OCI-LY1 (cell line): ENCODE measurements at regions not wholly inside any gene's neighbourhood (a gene's known extent, or its start where the extent isn't known, plus 50 kb on each side); places are given as distances from the start of the nearest gene placed in this dataset.

Experiments
- H2AFZ ChIP-seq: fragments of 200-600 bp; sonication (generic), shearing (Covaris generic); 2 replicates; pipeline ENCODE4 v1.6.0; 2014; ENCODE audit warnings: antibody characterized with exemption, mild to moderate bottlenecking, low read length
- H3F3A ChIP-seq: fragments of 200-600 bp; sonication (generic), shearing (Covaris generic); 2 replicates; pipeline ENCODE4 v1.6.0; 2014; ENCODE audit warnings: mild to moderate bottlenecking, antibody characterized with exemption, low read length, moderate library complexity; ENCODE audit not compliant: insufficient read depth
- H3K27ac ChIP-seq: fragments of 200-600 bp; sonication (generic); 2 replicates; pipeline ENCODE4 v1.5.1; 2014; ENCODE audit warnings: low read length, mixed run types, mild to moderate bottlenecking, low read depth; ENCODE audit not compliant: poor library complexity, severe bottlenecking
- H3K27me3 ChIP-seq: fragments of 200-600 bp; sonication (generic); 2 replicates; pipeline ENCODE4 v1.6.0; 2014; ENCODE audit warnings: antibody characterized with exemption, mild to moderate bottlenecking, low read length, moderate library complexity; ENCODE audit not compliant: insufficient read depth
- H3K36me3 ChIP-seq: fragments of 200-600 bp; sonication (generic); 2 replicates; pipeline ENCODE4 v1.6.1; 2014; ENCODE audit warnings: mild to moderate bottlenecking, antibody characterized with exemption, low read length, moderate library complexity, mixed read lengths; ENCODE audit not compliant: insufficient read depth
- H3K4me1 ChIP-seq: fragments of 200-600 bp; sonication (generic); 2 replicates; pipeline ENCODE4 v1.5.1; 2014; ENCODE audit warnings: mild to moderate bottlenecking, low read length, moderate library complexity; ENCODE audit not compliant: insufficient read depth, severe bottlenecking
- H3K4me2 ChIP-seq: fragments of 200-600 bp; sonication (generic), shearing (Covaris generic); 2 replicates; pipeline ENCODE4 v1.6.1; 2014; ENCODE audit warnings: low read length
- H3K4me3 ChIP-seq: fragments of 200-600 bp; sonication (generic); 2 replicates; pipeline ENCODE4 v1.5.1; 2014; ENCODE audit warnings: low read length, low read depth, mild to moderate bottlenecking, mixed read lengths; ENCODE audit not compliant: poor library complexity, severe bottlenecking
- H3K79me2 ChIP-seq: fragments of 200-600 bp; shearing (Covaris generic); 2 replicates; pipeline ENCODE4 v1.6.1; 2016; ENCODE audit warnings: mixed run types, low read length, mixed read lengths; ENCODE audit not compliant: insufficient read depth
- H3K9ac ChIP-seq: fragments of 200-600 bp; sonication (generic), shearing (Covaris generic); 2 replicates; pipeline ENCODE4 v1.6.1; 2014; ENCODE audit warnings: mild to moderate bottlenecking, low read length, mixed read lengths
- H3K9me2 ChIP-seq: fragments of 200-600 bp; sonication (generic), shearing (Covaris generic); 2 replicates; pipeline ENCODE4 v1.6.1; 2014; ENCODE audit warnings: low read depth, mild to moderate bottlenecking, low read length, mixed read lengths
- H3K9me3 ChIP-seq: fragments of 200-600 bp; shearing (Covaris generic); 2 replicates; pipeline ENCODE4 v1.6.1; 2014; ENCODE audit warnings: low read length, mixed read lengths
- H4K20me1 ChIP-seq: fragments of 200-600 bp; sonication (generic), shearing (Covaris generic); 2 replicates; pipeline ENCODE4 v1.6.0; 2016; ENCODE audit warnings: mild to moderate bottlenecking, low read length; ENCODE audit not compliant: insufficient read depth
- EZH2 ChIP-seq: fragments of 200-600 bp; sonication (generic), shearing (Covaris generic); IDR thresholded peaks from 2 replicates; pipeline ENCODE4 v1.8.0; 2017; ENCODE audit warnings: borderline replicate concordance, mixed run types, mild to moderate bottlenecking, antibody characterized with exemption, low read length, moderate library complexity, mixed read lengths
- TF ChIP-seq, protein P1 (sequence below): fragments of 200-600 bp; sonication (generic), shearing (Covaris generic); IDR thresholded peaks from 2 replicates; pipeline ENCODE4 v1.5.1; 2017; ENCODE audit warnings: mild to moderate bottlenecking, antibody characterized with exemption, low read length, moderate library complexity, mixed read lengths

DNA sequence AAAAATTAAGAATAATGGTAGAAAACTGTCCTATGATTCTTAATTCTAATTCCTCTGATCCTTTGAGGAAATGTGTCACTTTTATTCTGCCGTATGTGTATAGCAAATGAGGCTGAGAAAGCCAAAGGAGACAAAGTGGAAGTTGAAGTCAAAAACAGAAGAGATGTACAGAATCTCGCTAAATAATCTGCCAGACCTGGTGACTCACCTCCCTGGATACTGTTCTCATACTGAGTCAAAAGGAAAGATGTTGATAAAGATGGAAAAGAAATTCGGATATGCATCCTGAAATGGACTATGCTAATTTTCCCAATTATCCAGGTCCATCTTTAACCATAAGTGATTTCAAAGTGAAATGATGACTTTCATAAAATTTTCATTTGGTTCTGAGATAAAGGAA is 92.5 kb downstream of the DUSP6 start:
- no peak for TF ChIP-seq EZH2
- TF ChIP-seq, protein P1, sequence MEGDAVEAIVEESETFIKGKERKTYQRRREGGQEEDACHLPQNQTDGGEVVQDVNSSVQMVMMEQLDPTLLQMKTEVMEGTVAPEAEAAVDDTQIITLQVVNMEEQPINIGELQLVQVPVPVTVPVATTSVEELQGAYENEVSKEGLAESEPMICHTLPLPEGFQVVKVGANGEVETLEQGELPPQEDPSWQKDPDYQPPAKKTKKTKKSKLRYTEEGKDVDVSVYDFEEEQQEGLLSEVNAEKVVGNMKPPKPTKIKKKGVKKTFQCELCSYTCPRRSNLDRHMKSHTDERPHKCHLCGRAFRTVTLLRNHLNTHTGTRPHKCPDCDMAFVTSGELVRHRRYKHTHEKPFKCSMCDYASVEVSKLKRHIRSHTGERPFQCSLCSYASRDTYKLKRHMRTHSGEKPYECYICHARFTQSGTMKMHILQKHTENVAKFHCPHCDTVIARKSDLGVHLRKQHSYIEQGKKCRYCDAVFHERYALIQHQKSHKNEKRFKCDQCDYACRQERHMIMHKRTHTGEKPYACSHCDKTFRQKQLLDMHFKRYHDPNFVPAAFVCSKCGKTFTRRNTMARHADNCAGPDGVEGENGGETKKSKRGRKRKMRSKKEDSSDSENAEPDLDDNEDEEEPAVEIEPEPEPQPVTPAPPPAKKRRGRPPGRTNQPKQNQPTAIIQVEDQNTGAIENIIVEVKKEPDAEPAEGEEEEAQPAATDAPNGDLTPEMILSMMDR = no peak
- H3K27ac ChIP-seq = no peak overlapping the region

DNA sequence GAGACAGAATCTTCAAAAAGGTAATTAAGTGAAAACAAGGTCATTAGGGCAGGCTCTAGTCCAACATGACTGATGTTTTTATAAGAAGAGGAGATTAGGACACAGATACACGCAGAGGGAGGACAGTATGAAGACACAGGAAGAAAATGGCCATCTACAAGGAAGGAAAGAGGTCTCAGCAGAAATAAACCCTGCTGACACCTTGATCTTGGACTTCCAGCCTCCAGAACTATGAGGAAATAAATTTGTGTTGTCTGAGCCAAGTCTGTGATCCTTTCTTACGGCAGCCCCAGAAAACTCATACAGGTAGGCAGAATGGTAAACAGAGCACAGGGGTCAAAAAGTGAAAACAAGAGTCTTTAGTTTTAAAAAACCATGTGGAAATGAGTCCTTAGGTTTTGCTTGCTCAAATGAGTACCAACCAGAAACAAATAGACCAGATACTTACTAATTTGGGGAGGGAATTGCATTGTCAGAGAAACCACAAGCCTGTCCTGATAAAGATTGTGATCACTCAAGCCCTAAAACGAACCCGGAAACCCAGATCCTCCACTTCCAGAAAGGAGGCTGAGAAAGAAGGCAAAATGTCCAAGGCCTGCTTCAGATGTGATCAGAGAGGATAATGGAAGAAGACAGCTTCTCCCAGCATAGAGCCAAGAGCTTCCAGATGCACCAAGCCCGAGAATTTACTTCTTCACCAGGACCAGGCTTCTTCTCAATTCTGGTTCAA is 93.9 kb downstream of the DUSP6 start:
- Histone ChIP-seq H3K36me3 (no peaks in the 10 kb centered on the region), H2AFZ (no peak overlapping the region), H3K4me1 (no peaks in the 10 kb centered on the region), H3F3A (no peaks in the 10 kb centered on the region), H3K4me2 (no peak overlapping the region), H3K9me3 (no peaks in the 10 kb centered on the region), H3K27me3 (no peaks in the 10 kb centered on the region), H3K27ac (no peak overlapping the region), H3K9ac (no peak overlapping the region), H3K9me2 (no peaks in the 10 kb centered on the region), H4K20me1 (no peaks in the 10 kb centered on the region), H3K4me3 (no peak overlapping the region), H3K79me2 (no peaks in the 10 kb centered on the region)
- TF ChIP-seq EZH2 = no peak
- TF ChIP-seq, protein P1 = no peak

More for the DNA sequence above, 92.5 kb downstream of the DUSP6 start:
- H3K4me1 ChIP-seq = no peaks in the 10 kb centered on the region
- H3K4me2 ChIP-seq = no peak overlapping the region
- no peaks in the 10 kb centered on the region for H3K9me2 ChIP-seq
- no peaks in the 10 kb centered on the region for H3K27me3 ChIP-seq
- H3K4me3 ChIP-seq = no peak overlapping the region
- H4K20me1 ChIP-seq = no peaks in the 10 kb centered on the region
- H3F3A ChIP-seq = no peaks in the 10 kb centered on the region
- H3K9ac ChIP-seq = no peak overlapping the region
- no peak overlapping the region for H2AFZ ChIP-seq
- no peaks in the 10 kb centered on the region for H3K36me3 ChIP-seq
- no peaks in the 10 kb centered on the region for H3K79me2 ChIP-seq
- H3K9me3 ChIP-seq = no peaks in the 10 kb centered on the region

DNA sequence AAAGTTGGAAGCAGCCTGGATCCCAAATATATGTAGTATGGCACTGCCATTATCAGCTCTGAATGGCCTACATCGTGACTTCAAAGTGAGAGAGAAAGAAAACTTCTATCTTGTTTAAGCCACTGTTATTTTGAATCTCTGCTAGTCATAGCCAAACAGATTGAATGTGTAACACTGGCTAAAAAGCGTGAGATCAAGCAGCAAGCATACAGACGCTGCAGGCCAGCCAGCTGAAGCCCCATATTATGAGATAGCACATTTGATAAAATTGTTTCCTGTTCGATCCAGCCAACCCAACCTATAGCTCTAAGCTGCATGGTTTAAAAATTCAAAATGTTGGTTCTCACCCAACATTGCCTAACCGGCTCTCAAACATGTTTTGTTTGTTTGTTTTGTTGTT is 95.0 kb downstream of the DUSP6 start:
- no peaks in the 10 kb centered on the region for H3K27me3 ChIP-seq
- no peaks in the 10 kb centered on the region for H3K9me3 ChIP-seq
- H3F3A ChIP-seq = no peaks in the 10 kb centered on the region
- H3K9ac ChIP-seq = no peak overlapping the region
- no peak overlapping the region for H2AFZ ChIP-seq
- H3K9me2 ChIP-seq = no peaks in the 10 kb centered on the region
- no peak overlapping the region for H3K27ac ChIP-seq
- H4K20me1 ChIP-seq = no peaks in the 10 kb centered on the region
- H3K4me1 ChIP-seq = no peaks in the 10 kb centered on the region
- H3K4me2 ChIP-seq = no peak overlapping the region
- TF ChIP-seq EZH2 = no peak
- TF ChIP-seq, protein P1 = no peak
- no peak overlapping the region for H3K4me3 ChIP-seq
- no peaks in the 10 kb centered on the region for H3K79me2 ChIP-seq
- no peaks in the 10 kb centered on the region for H3K36me3 ChIP-seq
